ENCODE measurements at regions not wholly inside any gene's neighbourhood (a gene's known extent, or its start where the extent isn't known, plus 50 kb on each side); places are given as distances from the start of the nearest gene placed in this dataset.

GRCh38 chr4:75251547-75251946 is 262.7 kb downstream of the RCHY1 start:
- peaks cover 0 to 8% (median 6%) of the 10 kb centered on the region in 4 experiments for H3K27me3 ChIP-seq (replicated peaks in 1 of 4; ENCODE audit: control extremely low read depth in 1 of 4, control insufficient read depth in 3 of 4, insufficient read depth in 4 of 4, low read length in 3 of 4)
- ChIA-PET CTCF (no interaction called here), POLR2A (no interaction called here)
- no peaks in the 10 kb centered on the region for H3K36me3 ChIP-seq (replicated peaks in 1 of 2; ENCODE audit: control extremely low read depth in 1 of 2, control insufficient read depth in 1 of 2, extremely low read depth in 1 of 2, insufficient read depth in 2 of 2, low read length in 1 of 2)
- peak; percentile 61 for DNase-seq
- no peak overlapping the region for H3K4me3 ChIP-seq (ENCODE audit: control extremely low read depth in 1 of 5, extremely low read depth in 1 of 5, insufficient read depth in 1 of 5, low read depth in 2 of 5, low read length in 4 of 5)
- Mint-ChIP-seq H3K4me1 (peaks cover 22% of the 10 kb centered on the region), H3K4me3 (peak overlapping the region; percentile 9), H3K27ac (no peak overlapping the region), H3K9me3 (ENCODE audit: insufficient read depth) (peaks cover 2% of the 10 kb centered on the region), H3K27me3 (peaks cover 29% of the 10 kb centered on the region)
- H3K79me2 ChIP-seq (ENCODE audit: control insufficient read depth, insufficient read depth, low read length) = no peaks in the 10 kb centered on the region
- H3K9ac ChIP-seq (ENCODE audit: low read length) = no peak overlapping the region
- H3K9me3 ChIP-seq (ENCODE audit: control extremely low read depth in 1 of 3, control insufficient read depth in 2 of 3, insufficient read depth in 1 of 3, low read length in 2 of 3) = no peaks in the 10 kb centered on the region
- peaks cover 17 to 22% of the 10 kb centered on the region in 2 donors for H3K4me1 ChIP-seq (ENCODE audit: control insufficient read depth in 2 of 2, insufficient read depth in 2 of 2, low read length in 2 of 2)
- WGBS (ENCODE audit: insufficient coverage) = 0% methylated on average over 1 of the region's 3 CpGs
- no peak for TF ChIP-seq CTCF (IDR thresholded peaks at IDR 0.05)
- no peak for TF ChIP-seq EZH2 (IDR thresholded peaks at IDR 0.05; ENCODE audit: borderline replicate concordance, insufficient read depth, low read depth, low read length, poor library complexity, severe bottlenecking)
- no peak overlapping the region for H3K27ac ChIP-seq (ENCODE audit: low read length in 2 of 2)
- ATAC-seq (ENCODE audit: low read depth) = peak; percentile 85
- H3K4me2 ChIP-seq (replicated peaks; ENCODE audit: low read depth, low read length, poor library complexity, severe bottlenecking) = peak overlapping the region; percentile 36
- intact Hi-C loops (cut with micrococcal nuclease) = no loop called here
- H4K20me1 ChIP-seq (ENCODE audit: control insufficient read depth, insufficient read depth, low read length, poor library complexity, severe bottlenecking) = no peaks in the 10 kb centered on the region
- no peak overlapping the region for H2AFZ ChIP-seq (ENCODE audit: insufficient read depth, low read depth, low read length, poor library complexity, severe bottlenecking)

GRCh38 chr4:75249739-75250138 is 264.5 kb downstream of the RCHY1 start:
- peaks cover 22% of the 10 kb centered on the region for H3K4me1 Mint-ChIP-seq
- Histone ChIP-seq H3K36me3 (replicated peaks in 1 of 2; ENCODE audit: control extremely low read depth in 1 of 2, control insufficient read depth in 1 of 2, extremely low read depth in 1 of 2, insufficient read depth in 2 of 2, low read length in 1 of 2) (no peaks in the 10 kb centered on the region), H3K79me2 (ENCODE audit: control insufficient read depth, insufficient read depth, low read length) (no peaks in the 10 kb centered on the region), H3K27ac (ENCODE audit: low read length in 2 of 2) (no peak overlapping the region), H3K4me2 (replicated peaks; ENCODE audit: low read depth, low read length, poor library complexity, severe bottlenecking) (no peak overlapping the region), H2AFZ (ENCODE audit: insufficient read depth, low read depth, low read length, poor library complexity, severe bottlenecking) (no peak overlapping the region), H3K9ac (ENCODE audit: low read length) (no peak overlapping the region), H3K4me1 (ENCODE audit: control insufficient read depth in 2 of 2, insufficient read depth in 2 of 2, low read length in 2 of 2) (peaks cover 17 to 22% of the 10 kb centered on the region in 2 donors), H4K20me1 (ENCODE audit: control insufficient read depth, insufficient read depth, low read length, poor library complexity, severe bottlenecking) (no peaks in the 10 kb centered on the region), H3K4me3 (ENCODE audit: control extremely low read depth in 1 of 5, extremely low read depth in 1 of 5, insufficient read depth in 1 of 5, low read depth in 2 of 5, low read length in 4 of 5) (no peak overlapping the region), H3K27me3 (replicated peaks in 1 of 4; ENCODE audit: control extremely low read depth in 1 of 4, control insufficient read depth in 3 of 4, insufficient read depth in 4 of 4, low read length in 3 of 4) (peaks cover 0 to 8% (median 6%) of the 10 kb centered on the region in 4 experiments), H3K9me3 (ENCODE audit: control extremely low read depth in 1 of 3, control insufficient read depth in 2 of 3, insufficient read depth in 1 of 3, low read length in 2 of 3) (no peaks in the 10 kb centered on the region)
- CTCF ChIA-PET = no interaction called here
- POLR2A ChIA-PET = no interaction called here
- peaks cover 2% of the 10 kb centered on the region for H3K9me3 Mint-ChIP-seq (ENCODE audit: insufficient read depth)
- DNase-seq (no peak), ATAC-seq (ENCODE audit: low read depth) (no peak)
- H3K4me3 Mint-ChIP-seq = no peak overlapping the region
- intact Hi-C loops (cut with micrococcal nuclease) = no loop called here
- H3K27me3 Mint-ChIP-seq = peaks cover 29% of the 10 kb centered on the region
- WGBS (ENCODE audit: insufficient coverage) = 81% methylated on average over 2 of the region's 2 CpGs
- TF ChIP-seq EZH2 (IDR thresholded peaks at IDR 0.05; ENCODE audit: borderline replicate concordance, insufficient read depth, low read depth, low read length, poor library complexity, severe bottlenecking) (no peak), CTCF (IDR thresholded peaks at IDR 0.05) (no peak)
- no peak overlapping the region for H3K27ac Mint-ChIP-seq
